ENCODE measurements at regions not wholly inside any gene's neighbourhood (a gene's known extent, or its start where the extent isn't known, plus 50 kb on each side); places are given as distances from the start of the nearest gene placed in this dataset.

GRCh38 chrX:20477836-20478524 lies 211.3 kb upstream of the RPS6KA3 start:
- no peak for DNase-seq (ENCODE audit: low spot score in 2 of 2)

GRCh38 chrX:20477219-20477618 lies 210.5 kb upstream of the RPS6KA3 start:
- Histone ChIP-seq H3K36me3 (replicated peaks) (no peaks in the 10 kb centered on the region), H3K9me3 (no peaks in the 10 kb centered on the region), H3K4me3 (no peak overlapping the region), H3K4me1 (no peaks in the 10 kb centered on the region), H3K27me3 (ENCODE audit: low read depth) (no peaks in the 10 kb centered on the region)
- no peak for DNase-seq (ENCODE audit: low spot score in 2 of 2)
- in situ Hi-C loops (cut with MboI; ENCODE audit: low sequenced_read_pairs) = no loop called here

More at GRCh38 chrX:20477836-20478524, 211.3 kb upstream of the RPS6KA3 start:
- in situ Hi-C loops (cut with MboI; ENCODE audit: low sequenced_read_pairs) = no loop called here
- Histone ChIP-seq H3K27me3 (ENCODE audit: low read depth) (no peaks in the 10 kb centered on the region), H3K4me3 (no peak overlapping the region), H3K9me3 (no peaks in the 10 kb centered on the region), H3K4me1 (no peaks in the 10 kb centered on the region), H3K36me3 (replicated peaks) (no peaks in the 10 kb centered on the region)

DNA sequence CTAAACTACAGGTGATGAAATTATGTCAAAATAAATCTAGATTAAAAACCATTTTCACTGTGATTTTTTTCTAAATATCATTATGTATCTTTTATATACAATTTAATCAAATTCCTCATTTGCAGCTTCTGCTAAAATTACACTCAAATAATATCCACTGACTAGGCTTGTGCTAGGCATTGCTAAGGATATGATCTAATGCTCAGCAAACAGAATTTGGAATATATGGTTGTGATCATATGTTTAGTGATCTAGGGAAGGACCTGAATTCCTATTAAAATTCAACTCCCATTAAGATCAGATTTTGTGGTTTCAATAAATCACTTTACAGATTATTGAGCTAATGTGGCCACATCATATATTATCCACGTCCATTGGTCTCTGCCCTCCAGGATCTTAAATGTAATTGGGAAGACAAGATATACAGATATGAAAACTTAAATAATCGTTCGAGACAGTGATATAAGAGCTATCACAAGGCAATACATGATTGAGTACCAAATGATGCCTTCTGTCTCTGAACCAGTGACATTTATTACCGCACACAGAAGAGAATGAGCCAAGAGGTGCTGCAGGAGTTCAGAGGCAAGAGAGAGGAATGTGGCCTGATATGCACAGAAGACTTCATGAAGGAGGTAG lies 206.0 kb upstream of the RPS6KA3 start:
- in situ Hi-C loops (cut with MboI; ENCODE audit: low sequenced_read_pairs) = no loop called here
- no peaks in the 10 kb centered on the region for H3K36me3 ChIP-seq (replicated peaks)
- no peaks in the 10 kb centered on the region for H3K9me3 ChIP-seq
- no peaks in the 10 kb centered on the region for H3K27me3 ChIP-seq (ENCODE audit: low read depth)
- no peak for DNase-seq (ENCODE audit: low spot score in 2 of 2)
- no peaks in the 10 kb centered on the region for H3K4me1 ChIP-seq
- H3K4me3 ChIP-seq = no peak overlapping the region

DNA sequence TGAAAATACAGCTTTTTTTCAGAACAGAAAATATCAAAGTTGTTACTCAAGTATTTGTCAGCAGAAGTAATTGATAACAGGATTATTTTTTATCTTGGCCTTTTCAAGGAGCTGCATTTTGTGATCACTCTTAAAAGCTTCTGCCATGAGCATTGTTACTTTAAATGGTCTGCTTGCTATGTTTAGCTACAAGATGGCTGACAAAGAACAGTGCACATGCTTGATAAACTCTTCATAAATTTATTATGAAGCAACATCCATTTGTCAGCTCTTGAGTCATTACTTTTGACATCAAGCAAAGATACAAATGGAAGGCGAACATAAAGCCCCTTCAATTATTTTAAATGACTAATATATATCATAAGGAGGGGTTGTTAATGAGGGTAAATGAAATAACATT lies 205.4 kb upstream of the RPS6KA3 start:
- no peaks in the 10 kb centered on the region for H3K27me3 ChIP-seq (ENCODE audit: low read depth)
- no peak for DNase-seq (ENCODE audit: low spot score in 2 of 2)
- H3K4me3 ChIP-seq = no peak overlapping the region
- H3K4me1 ChIP-seq = no peaks in the 10 kb centered on the region
- no peaks in the 10 kb centered on the region for H3K36me3 ChIP-seq (replicated peaks)
- in situ Hi-C loops (cut with MboI; ENCODE audit: low sequenced_read_pairs) = no loop called here
- H3K9me3 ChIP-seq = no peaks in the 10 kb centered on the region

DNA sequence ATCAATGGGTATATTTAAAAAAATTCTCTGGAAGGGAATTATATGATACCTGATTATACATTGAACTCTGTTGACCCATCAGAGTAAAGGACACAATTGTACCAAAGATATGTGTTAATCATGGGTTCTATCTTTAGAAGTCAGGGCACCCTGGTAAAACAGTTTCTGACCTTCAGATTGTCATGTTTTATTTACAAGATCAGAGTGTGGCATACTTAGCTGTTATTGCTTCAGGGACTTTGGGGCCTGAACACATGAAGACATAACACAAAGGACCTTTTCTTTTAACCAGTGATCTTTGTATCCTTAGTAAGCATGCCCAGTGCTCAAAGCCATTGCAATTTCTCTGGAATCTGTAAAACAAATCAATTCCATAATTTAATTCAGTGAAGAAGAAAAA lies 204.8 kb upstream of the RPS6KA3 start:
- Histone ChIP-seq H3K4me3 (no peak overlapping the region), H3K27me3 (ENCODE audit: low read depth) (no peaks in the 10 kb centered on the region), H3K4me1 (no peaks in the 10 kb centered on the region), H3K9me3 (no peaks in the 10 kb centered on the region), H3K36me3 (replicated peaks) (no peaks in the 10 kb centered on the region)
- no peak for DNase-seq (ENCODE audit: low spot score in 2 of 2)
- in situ Hi-C loops (cut with MboI; ENCODE audit: low sequenced_read_pairs) = no loop called here

- Histone ChIP-seq H3K4me1 (no peaks in the 10 kb centered on the region), H3K27me3 (ENCODE audit: low read depth) (no peaks in the 10 kb centered on the region), H3K9me3 (no peaks in the 10 kb centered on the region), H3K36me3 (replicated peaks) (no peaks in the 10 kb centered on the region), H3K4me3 (no peak overlapping the region)
- in situ Hi-C loops (cut with MboI; ENCODE audit: low sequenced_read_pairs) = no loop called here
- no peak for DNase-seq (ENCODE audit: low spot score in 2 of 2)
These were observed 196.8 kb upstream of the RPS6KA3 start for GRCh38 chrX:20463296-20464075.

DNA sequence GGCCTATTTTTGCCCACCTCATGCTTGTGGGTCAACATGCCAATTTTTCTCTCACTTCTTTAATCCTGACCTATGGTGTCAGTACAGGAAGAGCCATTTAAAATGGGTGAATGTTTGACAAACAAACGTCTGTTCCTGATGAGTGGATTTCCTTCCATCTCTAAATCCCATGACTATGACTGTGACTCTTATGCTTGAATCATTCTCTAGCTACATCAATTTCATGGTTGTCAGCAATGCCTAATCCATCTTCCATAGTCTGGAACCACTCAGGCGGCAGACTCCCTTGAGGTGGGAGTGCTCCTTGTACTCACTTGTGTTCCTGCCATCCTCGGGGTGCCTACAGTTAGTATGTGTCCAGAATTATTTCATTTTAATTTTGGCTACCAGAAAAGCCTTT lies 194.9 kb upstream of the RPS6KA3 start:
- H3K4me1 ChIP-seq = no peaks in the 10 kb centered on the region
- no peak overlapping the region for H3K4me3 ChIP-seq
- in situ Hi-C loops (cut with MboI; ENCODE audit: low sequenced_read_pairs) = no loop called here
- no peak for DNase-seq (ENCODE audit: low spot score in 2 of 2)
- H3K9me3 ChIP-seq = no peaks in the 10 kb centered on the region
- H3K36me3 ChIP-seq (replicated peaks) = no peaks in the 10 kb centered on the region
- no peaks in the 10 kb centered on the region for H3K27me3 ChIP-seq (ENCODE audit: low read depth)

GRCh38 chrX:20461002-20461401 lies 194.3 kb upstream of the RPS6KA3 start:
- Histone ChIP-seq H3K9me3 (no peaks in the 10 kb centered on the region), H3K4me1 (no peaks in the 10 kb centered on the region), H3K27me3 (ENCODE audit: low read depth) (no peaks in the 10 kb centered on the region), H3K4me3 (no peak overlapping the region), H3K36me3 (replicated peaks) (no peaks in the 10 kb centered on the region)
- in situ Hi-C loops (cut with MboI; ENCODE audit: low sequenced_read_pairs) = no loop called here
- DNase-seq (ENCODE audit: low spot score in 2 of 2) = no peak

- no peaks in the 10 kb centered on the region for H3K36me3 ChIP-seq (replicated peaks)
- in situ Hi-C loops (cut with MboI; ENCODE audit: low sequenced_read_pairs) = no loop called here
- no peaks in the 10 kb centered on the region for H3K4me1 ChIP-seq
- no peak overlapping the region for H3K4me3 ChIP-seq
- no peaks in the 10 kb centered on the region for H3K27me3 ChIP-seq (ENCODE audit: low read depth)
- DNase-seq (ENCODE audit: low spot score in 2 of 2) = no peak
- no peaks in the 10 kb centered on the region for H3K9me3 ChIP-seq
These were observed 193.0 kb upstream of the RPS6KA3 start for GRCh38 chrX:20459410-20460350.

DNA sequence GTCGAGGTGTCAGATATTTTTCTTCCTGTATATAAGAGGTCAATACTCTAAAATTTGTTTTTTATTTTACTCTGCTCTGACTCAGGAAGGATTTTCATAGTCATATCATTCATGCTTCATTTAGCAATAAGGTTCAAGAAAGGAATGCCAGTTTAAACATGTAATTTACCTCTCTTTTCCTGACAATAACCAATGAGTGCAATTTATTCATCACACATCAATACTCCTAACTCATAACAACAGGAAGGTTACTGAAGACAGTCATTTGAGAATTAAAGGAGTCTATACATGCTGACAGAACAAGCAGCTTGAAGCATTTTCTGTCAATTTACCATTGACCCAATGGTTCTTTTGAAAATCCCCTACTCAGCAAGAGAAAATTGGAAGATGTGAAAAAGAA lies 190.3 kb upstream of the RPS6KA3 start:
- H3K4me1 ChIP-seq = no peaks in the 10 kb centered on the region
- no peaks in the 10 kb centered on the region for H3K27me3 ChIP-seq (ENCODE audit: low read depth)
- H3K4me3 ChIP-seq = no peak overlapping the region
- H3K36me3 ChIP-seq (replicated peaks) = no peaks in the 10 kb centered on the region
- in situ Hi-C loops (cut with MboI; ENCODE audit: low sequenced_read_pairs) = no loop called here
- no peak for DNase-seq (ENCODE audit: low spot score in 2 of 2)
- H3K9me3 ChIP-seq = no peaks in the 10 kb centered on the region

- H3K27me3 ChIP-seq (ENCODE audit: low read depth) = no peaks in the 10 kb centered on the region
- H3K9me3 ChIP-seq = no peaks in the 10 kb centered on the region
- no peak for DNase-seq (ENCODE audit: low spot score in 2 of 2)
- no peak overlapping the region for H3K4me3 ChIP-seq
- in situ Hi-C loops (cut with MboI; ENCODE audit: low sequenced_read_pairs) = no loop called here
- H3K4me1 ChIP-seq = no peaks in the 10 kb centered on the region
- H3K36me3 ChIP-seq (replicated peaks) = no peaks in the 10 kb centered on the region
These were observed 188.3 kb upstream of the RPS6KA3 start for GRCh38 chrX:20455001-20455400.

- H3K27me3 ChIP-seq (ENCODE audit: low read depth) = no peaks in the 10 kb centered on the region
- H3K4me1 ChIP-seq = no peaks in the 10 kb centered on the region
- H3K9me3 ChIP-seq = no peaks in the 10 kb centered on the region
- DNase-seq (ENCODE audit: low spot score in 2 of 2) = no peak
- no peak overlapping the region for H3K4me3 ChIP-seq
- no peaks in the 10 kb centered on the region for H3K36me3 ChIP-seq (replicated peaks)
- in situ Hi-C loops (cut with MboI; ENCODE audit: low sequenced_read_pairs) = no loop called here
These were observed 187.4 kb upstream of the RPS6KA3 start for GRCh38 chrX:20454117-20454516.

DNA sequence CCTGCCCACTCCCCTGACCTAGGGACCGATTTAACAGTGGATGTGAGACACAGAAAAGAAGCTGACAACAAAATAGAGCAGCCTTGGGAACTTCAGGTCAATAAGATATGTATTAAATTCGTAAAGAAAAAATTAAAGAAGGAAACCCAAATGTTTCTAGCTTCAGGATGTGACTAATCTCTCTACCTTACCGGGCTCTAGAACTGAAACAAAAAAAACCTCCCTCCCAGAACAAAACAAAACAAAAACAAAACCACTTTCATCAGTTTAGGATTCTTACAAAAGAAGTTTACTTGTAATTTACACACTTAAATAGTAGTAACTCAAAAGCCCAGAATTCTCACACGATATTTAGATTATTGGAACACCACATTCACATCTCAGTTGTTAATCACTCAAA lies 185.8 kb upstream of the RPS6KA3 start:
- in situ Hi-C loops (cut with MboI; ENCODE audit: low sequenced_read_pairs) = no loop called here
- H3K36me3 ChIP-seq (replicated peaks) = no peaks in the 10 kb centered on the region
- no peaks in the 10 kb centered on the region for H3K4me1 ChIP-seq
- no peaks in the 10 kb centered on the region for H3K9me3 ChIP-seq
- H3K4me3 ChIP-seq = no peak overlapping the region
- no peaks in the 10 kb centered on the region; the same call in 1 of the 2 replicates for H3K27me3 ChIP-seq (ENCODE audit: low read depth)
- DNase-seq (ENCODE audit: low spot score in 2 of 2) = no peak

Data from HAP-1 (cell line).